ENCODE measurements at regions not wholly inside any gene's neighbourhood (a gene's known extent, or its start where the extent isn't known, plus 50 kb on each side); places are given as distances from the start of the nearest gene placed in this dataset.

GRCh38 chr1:229871078-229871676 is 195.9 kb upstream of the GALNT2 start:
- H3K9ac ChIP-seq (ENCODE audit: low read depth, low read length, poor library complexity): no peak overlapping the region
- no peak overlapping the region for H3K27ac ChIP-seq (replicated peaks; ENCODE audit: low read length)
- no peak overlapping the region for H2BK12ac ChIP-seq (ENCODE audit: low read length)
- H3K79me1 ChIP-seq (ENCODE audit: low read depth, low read length): no peaks in the 10 kb centered on the region
- H3K14ac ChIP-seq (ENCODE audit: low read length): no peak overlapping the region
- no peak overlapping the region for H2BK5ac ChIP-seq (ENCODE audit: low read length)
- no peak overlapping the region for H3K4me3 ChIP-seq (ENCODE audit: low read length in 2 of 2)
- no peak overlapping the region for H3K18ac ChIP-seq (ENCODE audit: low read length)
- H4K91ac ChIP-seq (ENCODE audit: low read depth, low read length, poor library complexity): no peak overlapping the region
- no peak overlapping the region for H3K4ac ChIP-seq (ENCODE audit: low read length)
- no peak overlapping the region for H3K4me2 ChIP-seq (ENCODE audit: insufficient read depth, low read length, poor library complexity, severe bottlenecking)
- no peak for DNase-seq (ENCODE audit: low spot score)
- no peak overlapping the region for H2BK120ac ChIP-seq (ENCODE audit: low read depth, low read length)
- H2AFZ ChIP-seq (ENCODE audit: low read length): no peak overlapping the region
- H3K23ac ChIP-seq (ENCODE audit: low read depth, low read length, poor library complexity): no peak overlapping the region
- H3K27me3 ChIP-seq (ENCODE audit: control insufficient read depth in 3 of 3, insufficient read depth in 3 of 3, low read depth in 1 of 3, low read length in 3 of 3): no peaks in the 10 kb centered on the region
- H3K9me3 ChIP-seq (replicated peaks in 1 of 2; ENCODE audit: control insufficient read depth in 2 of 2, insufficient read depth in 1 of 2, low read depth in 1 of 2, low read length in 2 of 2): no peaks in the 10 kb centered on the region
- H3K36me3 ChIP-seq (replicated peaks in 1 of 2; ENCODE audit: control insufficient read depth in 2 of 2, insufficient read depth in 2 of 2, low read length in 2 of 2): no peaks in the 10 kb centered on the region
- H4K8ac ChIP-seq (ENCODE audit: low read depth, low read length): no peak overlapping the region
- no peak overlapping the region for H2BK15ac ChIP-seq (ENCODE audit: low read length)
- WGBS, 2 donors (ENCODE audit: extremely low coverage in 2 of 2, insufficient read length in 2 of 2, insufficient replicate concordance in 1 of 2): 100% methylated on average over 1 of the region's 9 CpGs; no CpG with 5 or more reads in 1 of the 2 donors
- H3K4me1 ChIP-seq (ENCODE audit: control insufficient read depth in 2 of 2, insufficient read depth in 1 of 2, low read depth in 1 of 2, low read length in 2 of 2): peaks cover 0 to 2% of the 10 kb centered on the region in 2 donors
- H2AK5ac ChIP-seq (ENCODE audit: low read depth, low read length): no peak overlapping the region

- Histone ChIP-seq H2AFZ (ENCODE audit: low read length) (no peak overlapping the region), H3K79me1 (ENCODE audit: low read depth, low read length) (no peaks in the 10 kb centered on the region), H3K9ac (ENCODE audit: low read depth, low read length, poor library complexity) (no peak overlapping the region), H3K14ac (ENCODE audit: low read length) (no peak overlapping the region), H2BK120ac (ENCODE audit: low read depth, low read length) (no peak overlapping the region), H3K27me3 (ENCODE audit: control insufficient read depth in 3 of 3, insufficient read depth in 3 of 3, low read depth in 1 of 3, low read length in 3 of 3) (no peaks in the 10 kb centered on the region), H2BK12ac (ENCODE audit: low read length) (no peak overlapping the region), H4K8ac (ENCODE audit: low read depth, low read length) (no peak overlapping the region), H3K4me1 (ENCODE audit: control insufficient read depth in 2 of 2, insufficient read depth in 1 of 2, low read depth in 1 of 2, low read length in 2 of 2) (peaks cover 0 to 2% of the 10 kb centered on the region in 2 donors), H3K18ac (ENCODE audit: low read length) (no peak overlapping the region), H2BK5ac (ENCODE audit: low read length) (no peak overlapping the region), H3K4ac (ENCODE audit: low read length) (no peak overlapping the region), H3K36me3 (replicated peaks in 1 of 2; ENCODE audit: control insufficient read depth in 2 of 2, insufficient read depth in 2 of 2, low read length in 2 of 2) (no peaks in the 10 kb centered on the region), H3K23ac (ENCODE audit: low read depth, low read length, poor library complexity) (no peak overlapping the region), H3K4me2 (ENCODE audit: insufficient read depth, low read length, poor library complexity, severe bottlenecking) (no peak overlapping the region), H2BK15ac (ENCODE audit: low read length) (no peak overlapping the region), H2AK5ac (ENCODE audit: low read depth, low read length) (no peak overlapping the region), H4K91ac (ENCODE audit: low read depth, low read length, poor library complexity) (no peak overlapping the region), H3K4me3 (ENCODE audit: low read length in 2 of 2) (no peak overlapping the region), H3K27ac (replicated peaks; ENCODE audit: low read length) (no peak overlapping the region), H3K9me3 (replicated peaks in 1 of 2; ENCODE audit: control insufficient read depth in 2 of 2, insufficient read depth in 1 of 2, low read depth in 1 of 2, low read length in 2 of 2) (no peaks in the 10 kb centered on the region)
- WGBS, 2 donors (ENCODE audit: extremely low coverage in 2 of 2, insufficient read length in 2 of 2, insufficient replicate concordance in 1 of 2): no CpG with 5 or more reads among the region's 3 CpGs
- DNase-seq (ENCODE audit: low spot score): no peak
Observed at GRCh38 chr1:229874136-229874535, 192.9 kb upstream of the GALNT2 start.

- no CpG with 5 or more reads among the region's 2 CpGs for WGBS, 2 donors (ENCODE audit: extremely low coverage in 2 of 2, insufficient read length in 2 of 2, insufficient replicate concordance in 1 of 2)
- H3K9me3 ChIP-seq (replicated peaks in 1 of 2; ENCODE audit: control insufficient read depth in 2 of 2, insufficient read depth in 1 of 2, low read depth in 1 of 2, low read length in 2 of 2): no peaks in the 10 kb centered on the region
- no peak overlapping the region for H3K18ac ChIP-seq (ENCODE audit: low read length)
- H3K9ac ChIP-seq (ENCODE audit: low read depth, low read length, poor library complexity): no peak overlapping the region
- no peak overlapping the region for H4K91ac ChIP-seq (ENCODE audit: low read depth, low read length, poor library complexity)
- no peak overlapping the region for H2BK5ac ChIP-seq (ENCODE audit: low read length)
- H2BK15ac ChIP-seq (ENCODE audit: low read length): no peak overlapping the region
- no peak overlapping the region for H2AFZ ChIP-seq (ENCODE audit: low read length)
- no peaks in the 10 kb centered on the region for H3K4me1 ChIP-seq (ENCODE audit: control insufficient read depth in 2 of 2, insufficient read depth in 1 of 2, low read depth in 1 of 2, low read length in 2 of 2)
- no peak overlapping the region for H3K23ac ChIP-seq (ENCODE audit: low read depth, low read length, poor library complexity)
- H3K4me2 ChIP-seq (ENCODE audit: insufficient read depth, low read length, poor library complexity, severe bottlenecking): no peak overlapping the region
- no peak overlapping the region for H3K14ac ChIP-seq (ENCODE audit: low read length)
- no peak overlapping the region for H3K4me3 ChIP-seq (ENCODE audit: low read length in 2 of 2)
- no peak for DNase-seq (ENCODE audit: low spot score)
- no peaks in the 10 kb centered on the region for H3K79me1 ChIP-seq (ENCODE audit: low read depth, low read length)
- no peaks in the 10 kb centered on the region for H3K27me3 ChIP-seq (ENCODE audit: control insufficient read depth in 3 of 3, insufficient read depth in 3 of 3, low read depth in 1 of 3, low read length in 3 of 3)
- H2BK12ac ChIP-seq (ENCODE audit: low read length): no peak overlapping the region
- H3K27ac ChIP-seq (replicated peaks; ENCODE audit: low read length): no peak overlapping the region
- H4K8ac ChIP-seq (ENCODE audit: low read depth, low read length): no peak overlapping the region
- H3K36me3 ChIP-seq (replicated peaks in 1 of 2; ENCODE audit: control insufficient read depth in 2 of 2, insufficient read depth in 2 of 2, low read length in 2 of 2): no peaks in the 10 kb centered on the region
- no peak overlapping the region for H3K4ac ChIP-seq (ENCODE audit: low read length)
- no peak overlapping the region for H2AK5ac ChIP-seq (ENCODE audit: low read depth, low read length)
- H2BK120ac ChIP-seq (ENCODE audit: low read depth, low read length): no peak overlapping the region
Observed at GRCh38 chr1:229874609-229875008, 192.4 kb upstream of the GALNT2 start.

GRCh38 chr1:229875086-229875485 is 192.0 kb upstream of the GALNT2 start:
- H3K79me1 ChIP-seq (ENCODE audit: low read depth, low read length): no peaks in the 10 kb centered on the region
- no peaks in the 10 kb centered on the region for H3K4me1 ChIP-seq (ENCODE audit: control insufficient read depth in 2 of 2, insufficient read depth in 1 of 2, low read depth in 1 of 2, low read length in 2 of 2)
- H2AK5ac ChIP-seq (ENCODE audit: low read depth, low read length): no peak overlapping the region
- no peak overlapping the region for H4K8ac ChIP-seq (ENCODE audit: low read depth, low read length)
- no peak overlapping the region for H2BK15ac ChIP-seq (ENCODE audit: low read length)
- no peak overlapping the region for H3K27ac ChIP-seq (replicated peaks; ENCODE audit: low read length)
- H3K23ac ChIP-seq (ENCODE audit: low read depth, low read length, poor library complexity): no peak overlapping the region
- no peak overlapping the region for H2BK12ac ChIP-seq (ENCODE audit: low read length)
- H3K18ac ChIP-seq (ENCODE audit: low read length): no peak overlapping the region
- no peak overlapping the region for H2BK5ac ChIP-seq (ENCODE audit: low read length)
- H3K9me3 ChIP-seq (replicated peaks in 1 of 2; ENCODE audit: control insufficient read depth in 2 of 2, insufficient read depth in 1 of 2, low read depth in 1 of 2, low read length in 2 of 2): no peaks in the 10 kb centered on the region
- no peak overlapping the region for H3K4ac ChIP-seq (ENCODE audit: low read length)
- H3K4me2 ChIP-seq (ENCODE audit: insufficient read depth, low read length, poor library complexity, severe bottlenecking): no peak overlapping the region
- no peaks in the 10 kb centered on the region for H3K36me3 ChIP-seq (replicated peaks in 1 of 2; ENCODE audit: control insufficient read depth in 2 of 2, insufficient read depth in 2 of 2, low read length in 2 of 2)
- no peaks in the 10 kb centered on the region for H3K27me3 ChIP-seq (ENCODE audit: control insufficient read depth in 3 of 3, insufficient read depth in 3 of 3, low read depth in 1 of 3, low read length in 3 of 3)
- no peak overlapping the region for H2AFZ ChIP-seq (ENCODE audit: low read length)
- DNase-seq (ENCODE audit: low spot score): no peak
- no peak overlapping the region for H3K4me3 ChIP-seq (ENCODE audit: low read length in 2 of 2)
- WGBS, 2 donors (ENCODE audit: extremely low coverage in 2 of 2, insufficient read length in 2 of 2, insufficient replicate concordance in 1 of 2): no CpG with 5 or more reads among the region's 4 CpGs
- no peak overlapping the region for H4K91ac ChIP-seq (ENCODE audit: low read depth, low read length, poor library complexity)
- H3K14ac ChIP-seq (ENCODE audit: low read length): no peak overlapping the region
- no peak overlapping the region for H2BK120ac ChIP-seq (ENCODE audit: low read depth, low read length)
- no peak overlapping the region for H3K9ac ChIP-seq (ENCODE audit: low read depth, low read length, poor library complexity)
